Peyer's patch (tissue), 4 donors: ENCODE measurements at regions not wholly inside any gene's neighbourhood (a gene's known extent, or its start where the extent isn't known, plus 50 kb on each side); places are given as distances from the start of the nearest gene placed in this dataset.
A peak's percentile ranks its signal among the peaks of the same experiment; 100 is the strongest.

ENCODE experiments used
- DNase-seq, 3 donors: peaks; one replicate each; pipeline ENCODE4 v3.0.0-alpha.2; 2017 to 2019
- H3K27ac ChIP-seq, 4 donors: fragments of 200-600 bp; sonication (generic); one replicate each; pipeline ENCODE4 v1.5.1; 2016 to 2019
- H3K27me3 ChIP-seq, 2 donors: fragments of 200-600 bp; sonication (generic); one replicate each; pipeline ENCODE4 v1.5.1; 2019
- H3K36me3 ChIP-seq, 3 donors: fragments of 200-600 bp; sonication (generic); one replicate each; pipeline ENCODE4 v1.5.1; 2016 to 2019
- H3K4me1 ChIP-seq, 4 donors: fragments of 200-600 bp; sonication (generic); one replicate each; pipeline ENCODE4 v1.5.1; 2016 to 2019
- H3K4me3 ChIP-seq, 4 donors: fragments of 200-600 bp; sonication (generic); 1 replicate in 3 of 4; 2 replicates in 1 of 4; pipeline ENCODE4 v1.5.1; 2016 to 2019; ENCODE audit warnings: mild to moderate bottlenecking in 1 of 4
- H3K9me3 ChIP-seq, 4 donors: fragments of 200-600 bp; sonication (generic); one replicate each; pipeline ENCODE4 v1.5.1; 2016 to 2019; ENCODE audit warnings: mild to moderate bottlenecking in 1 of 4
- POLR2A ChIP-seq, 2 donors: fragments of 450-650 bp; IDR thresholded peaks; one replicate each; pipeline ENCODE4 v1.5.1; 2017; ENCODE audit warnings: antibody characterized with exemption in 2 of 2, mild to moderate bottlenecking in 2 of 2, moderate library complexity in 2 of 2
- TF ChIP-seq, protein P1 (sequence below), 6 experiments: fragments of 450-650 bp in 4 of 6; fragments of 200-600 bp in 2 of 6; sonication (generic) in 1 of 6; IDR thresholded peaks; one replicate each; pipeline ENCODE4 v1.5.1; 2017 to 2019; ENCODE audit warnings: antibody characterized with exemption in 6 of 6, mild to moderate bottlenecking in 3 of 6, moderate library complexity in 1 of 6

- TF ChIP-seq POLR2A (IDR thresholded peaks at IDR 0.05): no peak
- TF ChIP-seq, protein P1, sequence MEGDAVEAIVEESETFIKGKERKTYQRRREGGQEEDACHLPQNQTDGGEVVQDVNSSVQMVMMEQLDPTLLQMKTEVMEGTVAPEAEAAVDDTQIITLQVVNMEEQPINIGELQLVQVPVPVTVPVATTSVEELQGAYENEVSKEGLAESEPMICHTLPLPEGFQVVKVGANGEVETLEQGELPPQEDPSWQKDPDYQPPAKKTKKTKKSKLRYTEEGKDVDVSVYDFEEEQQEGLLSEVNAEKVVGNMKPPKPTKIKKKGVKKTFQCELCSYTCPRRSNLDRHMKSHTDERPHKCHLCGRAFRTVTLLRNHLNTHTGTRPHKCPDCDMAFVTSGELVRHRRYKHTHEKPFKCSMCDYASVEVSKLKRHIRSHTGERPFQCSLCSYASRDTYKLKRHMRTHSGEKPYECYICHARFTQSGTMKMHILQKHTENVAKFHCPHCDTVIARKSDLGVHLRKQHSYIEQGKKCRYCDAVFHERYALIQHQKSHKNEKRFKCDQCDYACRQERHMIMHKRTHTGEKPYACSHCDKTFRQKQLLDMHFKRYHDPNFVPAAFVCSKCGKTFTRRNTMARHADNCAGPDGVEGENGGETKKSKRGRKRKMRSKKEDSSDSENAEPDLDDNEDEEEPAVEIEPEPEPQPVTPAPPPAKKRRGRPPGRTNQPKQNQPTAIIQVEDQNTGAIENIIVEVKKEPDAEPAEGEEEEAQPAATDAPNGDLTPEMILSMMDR (IDR thresholded peaks at IDR 0.05): no peak
- H3K36me3 ChIP-seq: no peaks in the 10 kb centered on the region
Observed at GRCh38 chr6:14489445-14489844, 371.9 kb downstream of the CD83 start.

DNA sequence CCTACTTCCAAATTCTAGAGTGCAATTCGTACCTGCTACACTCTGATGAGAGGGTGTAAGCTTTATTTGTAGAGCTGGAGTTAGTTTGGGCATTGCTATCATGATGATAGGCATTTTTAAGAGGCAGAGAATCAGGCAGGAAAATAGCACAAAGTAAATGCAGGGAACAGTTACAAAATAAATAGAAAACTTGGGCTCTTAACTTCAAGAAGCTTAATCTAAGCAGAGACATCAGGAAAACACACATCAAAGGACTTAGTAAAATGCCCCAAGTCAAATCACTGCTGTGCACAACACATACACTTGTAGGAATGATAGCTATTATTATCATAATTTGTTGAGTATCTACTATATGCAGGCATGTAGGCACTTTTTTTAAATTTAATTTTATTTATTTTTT is 381.2 kb downstream of the CD83 start:
- Histone ChIP-seq H3K27ac (no peak overlapping the region), H3K36me3 (no peaks in the 10 kb centered on the region), H3K4me3 (no peak overlapping the region), H3K4me1 (no peaks in the 10 kb centered on the region), H3K27me3 (no peaks in the 10 kb centered on the region), H3K9me3 (no peaks in the 10 kb centered on the region)
- DNase-seq: no peak
- TF ChIP-seq POLR2A (IDR thresholded peaks at IDR 0.05): no peak
- TF ChIP-seq, protein P1 (IDR thresholded peaks at IDR 0.05): no peak

More at GRCh38 chr6:14489445-14489844, 371.9 kb downstream of the CD83 start:
- Histone ChIP-seq H3K4me3 (no peak overlapping the region), H3K4me1 (no peaks in the 10 kb centered on the region), H3K9me3 (no peaks in the 10 kb centered on the region), H3K27ac (no peak overlapping the region), H3K27me3 (no peaks in the 10 kb centered on the region)
- DNase-seq: no peak

DNA sequence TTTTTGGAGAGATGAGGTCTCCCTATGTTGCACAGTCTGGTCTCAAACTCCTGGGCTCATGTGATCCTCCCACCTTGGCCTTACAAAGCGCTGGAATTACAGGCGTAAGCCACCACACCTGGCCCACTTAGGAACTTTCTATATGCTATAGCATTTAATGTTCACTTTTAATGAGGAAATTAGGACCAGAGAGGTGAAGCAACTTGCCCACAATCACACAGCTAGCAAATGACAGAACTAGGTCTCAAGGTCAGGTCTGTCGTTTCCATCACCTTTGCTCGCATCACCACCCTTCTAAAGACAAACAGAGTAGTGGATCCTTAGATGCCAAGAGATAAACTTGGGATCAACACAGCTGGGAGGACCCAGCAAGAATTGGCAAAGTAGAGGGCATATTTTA is 381.7 kb downstream of the CD83 start:
- no peak for DNase-seq
- H3K36me3 ChIP-seq: no peaks in the 10 kb centered on the region
- H3K9me3 ChIP-seq: no peaks in the 10 kb centered on the region
- no peak overlapping the region for H3K27ac ChIP-seq
- no peak for TF ChIP-seq POLR2A (IDR thresholded peaks at IDR 0.05)
- TF ChIP-seq, protein P1 (IDR thresholded peaks at IDR 0.05): no peak
- H3K4me3 ChIP-seq: no peak overlapping the region
- H3K27me3 ChIP-seq: no peaks in the 10 kb centered on the region
- H3K4me1 ChIP-seq: no peaks in the 10 kb centered on the region

DNA sequence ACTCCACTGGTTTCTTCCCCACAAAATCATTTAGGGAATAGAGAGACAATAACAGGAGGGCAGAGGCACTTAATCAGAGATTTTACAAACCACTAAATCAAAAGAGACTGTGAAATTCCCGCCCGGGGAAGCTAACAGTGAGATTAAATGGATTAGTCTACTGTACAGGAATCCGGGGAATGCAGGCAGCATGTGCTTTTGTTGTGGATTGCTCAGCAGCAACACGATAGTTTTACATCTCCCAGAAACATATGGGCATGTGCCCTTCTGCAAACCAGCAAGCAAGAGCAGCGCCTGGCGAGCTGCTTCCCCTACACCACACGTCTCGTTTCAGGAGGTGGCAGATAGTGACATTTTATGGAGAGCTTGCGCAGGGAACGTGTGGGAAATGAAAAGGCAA is 382.3 kb downstream of the CD83 start:
- no peak overlapping the region for H3K4me3 ChIP-seq
- TF ChIP-seq, protein P1 (IDR thresholded peaks at IDR 0.05): no peak
- TF ChIP-seq POLR2A (IDR thresholded peaks at IDR 0.05): no peak
- no peaks in the 10 kb centered on the region for H3K36me3 ChIP-seq
- no peaks in the 10 kb centered on the region for H3K27me3 ChIP-seq
- no peaks in the 10 kb centered on the region for H3K4me1 ChIP-seq
- DNase-seq: no peak
- H3K27ac ChIP-seq: no peak overlapping the region
- H3K9me3 ChIP-seq: no peaks in the 10 kb centered on the region

GRCh38 chr6:14500809-14501208 is 383.2 kb downstream of the CD83 start:
- Histone ChIP-seq H3K4me1 (no peaks in the 10 kb centered on the region), H3K27ac (no peak overlapping the region), H3K4me3 (no peak overlapping the region), H3K36me3 (no peaks in the 10 kb centered on the region), H3K9me3 (no peaks in the 10 kb centered on the region), H3K27me3 (no peaks in the 10 kb centered on the region)
- no peak for DNase-seq
- TF ChIP-seq POLR2A (IDR thresholded peaks at IDR 0.05): no peak
- TF ChIP-seq, protein P1 (IDR thresholded peaks at IDR 0.05): no peak

GRCh38 chr6:14501240-14501639 is 383.7 kb downstream of the CD83 start:
- no peaks in the 10 kb centered on the region for H3K36me3 ChIP-seq
- no peak for DNase-seq
- H3K27me3 ChIP-seq: no peaks in the 10 kb centered on the region
- no peaks in the 10 kb centered on the region for H3K9me3 ChIP-seq
- no peak overlapping the region for H3K4me3 ChIP-seq
- no peak for TF ChIP-seq POLR2A (IDR thresholded peaks at IDR 0.05)
- TF ChIP-seq, protein P1 (IDR thresholded peaks at IDR 0.05): no peak
- no peaks in the 10 kb centered on the region for H3K4me1 ChIP-seq
- H3K27ac ChIP-seq: peak overlapping the region in 1 of 4 donors; percentile 29
